MM.1S (cell line): ENCODE measurements at regions not wholly inside any gene's neighbourhood (a gene's known extent, or its start where the extent isn't known, plus 50 kb on each side); places are given as distances from the start of the nearest gene placed in this dataset.

Source experiments
- EZH2 ChIP-seq: fragments of 300-600 bp; sonication (generic); optimal IDR thresholded peaks from 2 replicates; pipeline ENCODE3; 2017; ENCODE audit warnings: low read depth, mild to moderate bottlenecking, antibody characterized with exemption, low read length, mixed read lengths
- EZH2phosphoT487 ChIP-seq: fragments of 300-600 bp; sonication (generic); IDR thresholded peaks from 2 replicates; pipeline ENCODE4 v1.6.1; 2018; ENCODE audit warnings: antibody characterized with exemption, low read length
- TF ChIP-seq, protein P1 (sequence below): fragments of 300-600 bp; sonication (generic); IDR thresholded peaks from 2 replicates; pipeline ENCODE4 v1.5.1; 2016; ENCODE audit warnings: antibody characterized with exemption, low read length, mixed read lengths

DNA sequence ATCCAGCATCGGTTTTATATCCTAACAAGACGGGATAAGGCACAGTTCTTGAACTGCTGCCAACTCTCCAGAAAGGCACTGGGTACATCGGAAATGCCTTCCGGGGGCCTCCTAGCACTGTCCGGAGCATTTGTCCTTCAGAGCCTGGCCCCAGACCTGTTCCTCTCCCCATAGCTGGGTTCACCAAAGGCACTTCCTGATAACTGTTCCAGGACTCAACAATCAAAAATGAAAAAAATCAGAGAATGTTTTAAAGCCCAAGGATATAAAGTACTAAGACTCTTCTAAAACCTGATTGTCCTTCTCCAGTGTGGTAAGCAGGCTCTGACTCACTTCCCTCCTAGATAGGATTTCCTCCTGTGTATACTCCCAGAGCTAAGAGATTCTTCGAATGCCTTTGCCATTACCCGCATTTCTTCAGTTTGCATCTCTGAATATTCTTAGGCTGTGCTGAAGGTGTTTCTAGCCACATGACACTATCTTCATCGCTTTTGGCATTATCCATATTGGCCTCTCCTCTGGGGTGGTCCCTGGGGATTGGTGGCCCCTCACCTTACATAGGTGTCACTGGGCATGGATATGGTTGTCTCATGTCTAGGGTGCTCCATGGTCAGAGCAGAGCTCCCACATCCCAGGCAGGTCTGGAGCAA is 112.9 kb downstream of the ZBTB18 start:
- TF ChIP-seq, protein P1, sequence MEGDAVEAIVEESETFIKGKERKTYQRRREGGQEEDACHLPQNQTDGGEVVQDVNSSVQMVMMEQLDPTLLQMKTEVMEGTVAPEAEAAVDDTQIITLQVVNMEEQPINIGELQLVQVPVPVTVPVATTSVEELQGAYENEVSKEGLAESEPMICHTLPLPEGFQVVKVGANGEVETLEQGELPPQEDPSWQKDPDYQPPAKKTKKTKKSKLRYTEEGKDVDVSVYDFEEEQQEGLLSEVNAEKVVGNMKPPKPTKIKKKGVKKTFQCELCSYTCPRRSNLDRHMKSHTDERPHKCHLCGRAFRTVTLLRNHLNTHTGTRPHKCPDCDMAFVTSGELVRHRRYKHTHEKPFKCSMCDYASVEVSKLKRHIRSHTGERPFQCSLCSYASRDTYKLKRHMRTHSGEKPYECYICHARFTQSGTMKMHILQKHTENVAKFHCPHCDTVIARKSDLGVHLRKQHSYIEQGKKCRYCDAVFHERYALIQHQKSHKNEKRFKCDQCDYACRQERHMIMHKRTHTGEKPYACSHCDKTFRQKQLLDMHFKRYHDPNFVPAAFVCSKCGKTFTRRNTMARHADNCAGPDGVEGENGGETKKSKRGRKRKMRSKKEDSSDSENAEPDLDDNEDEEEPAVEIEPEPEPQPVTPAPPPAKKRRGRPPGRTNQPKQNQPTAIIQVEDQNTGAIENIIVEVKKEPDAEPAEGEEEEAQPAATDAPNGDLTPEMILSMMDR = no peak
- no peak for TF ChIP-seq EZH2
- TF ChIP-seq EZH2phosphoT487 = no peak
